T-helper 2 cell treated with Interferon-gamma antibody and Interleukin-4, amounts not matched to agents 5 μg/mL and 100 μg/mL, for 36 hours (primary cell): ENCODE measurements at regions not wholly inside any gene's neighbourhood (a gene's known extent, or its start where the extent isn't known, plus 50 kb on each side); places are given as distances from the start of the nearest gene placed in this dataset.
"Not testable (repeated sequence)": the region's sequence is repeated elsewhere in the genome, so short reads cannot be mapped to it uniquely, and the experiment has no call there.

Source experiments
- DNase-seq: peaks from one replicate; pipeline ENCODE4 v3.0.0; 2021; ENCODE audit warnings: low spot score
- H3K27ac Mint-ChIP-seq: one replicate; pipeline ENCODE4 v1.8.0; 2021; ENCODE audit warnings: mild to moderate bottlenecking, mixed read lengths
- H3K27me3 Mint-ChIP-seq: one replicate; pipeline ENCODE4 v1.8.0; 2021; ENCODE audit warnings: low read depth, mixed read lengths
- H3K36me3 Mint-ChIP-seq: one replicate; pipeline ENCODE4 v1.8.0; 2021; ENCODE audit warnings: low read depth, mixed read lengths
- H3K4me1 Mint-ChIP-seq: one replicate; pipeline ENCODE4 v1.8.0; 2021; ENCODE audit warnings: low read depth, mixed read lengths
- H3K4me3 Mint-ChIP-seq: one replicate; pipeline ENCODE4 v1.8.0; 2022; ENCODE audit warnings: mild to moderate bottlenecking, moderate library complexity, mixed read lengths
- H3K9me3 Mint-ChIP-seq: one replicate; pipeline ENCODE4 v1.8.0; 2021; ENCODE audit warnings: mixed read lengths

GRCh38 chr1:90357995-90358394, 359.1 kb downstream of the BARHL2 start:
- DNase-seq = no peak
- Mint-ChIP-seq H3K27me3 (peaks cover 4% of the 10 kb centered on the region), H3K4me3 (no peak overlapping the region), H3K27ac (no peak overlapping the region), H3K9me3 (no peaks in the 10 kb centered on the region), H3K36me3 (no peaks in the 10 kb centered on the region), H3K4me1 (peaks cover 3% of the 10 kb centered on the region)

- Mint-ChIP-seq H3K27me3 (no peaks in the 10 kb centered on the region), H3K36me3 (no peaks in the 10 kb centered on the region), H3K9me3 (no peaks in the 10 kb centered on the region), H3K4me3 (no peak overlapping the region), H3K4me1 (peaks cover 3% of the 10 kb centered on the region), H3K27ac (no peak overlapping the region)
- no peak for DNase-seq
These were observed 360.1 kb downstream of the BARHL2 start for GRCh38 chr1:90356991-90357390.

GRCh38 chr1:90356101-90356500, 361.0 kb downstream of the BARHL2 start:
- Mint-ChIP-seq H3K4me3 (no peak overlapping the region), H3K27ac (no peak overlapping the region), H3K27me3 (no peaks in the 10 kb centered on the region), H3K36me3 (no peaks in the 10 kb centered on the region), H3K9me3 (no peaks in the 10 kb centered on the region), H3K4me1 (peaks cover 3% of the 10 kb centered on the region)
- no peak for DNase-seq

DNA sequence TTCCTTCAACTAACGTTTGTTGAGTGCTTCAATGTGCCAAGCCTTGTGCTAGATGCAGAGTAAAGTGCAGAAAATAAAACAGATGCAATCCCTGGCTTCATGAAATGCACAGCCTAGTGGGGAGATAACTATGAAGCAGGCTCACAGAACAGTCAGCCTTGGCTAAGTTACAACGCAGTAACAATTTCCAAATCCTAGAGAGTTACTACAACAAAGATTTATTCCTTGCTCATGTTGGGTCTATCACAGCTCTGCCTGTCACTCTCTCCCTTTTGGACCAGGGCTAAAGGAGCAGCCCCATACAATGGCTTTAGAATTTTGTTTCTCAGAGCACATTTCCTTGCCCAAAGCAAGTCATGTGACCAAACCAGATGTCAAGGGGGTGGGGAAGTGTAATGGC, 359.8 kb downstream of the ZNF326 start:
- no peaks in the 10 kb centered on the region for H3K27me3 Mint-ChIP-seq
- H3K36me3 Mint-ChIP-seq = no peaks in the 10 kb centered on the region
- H3K27ac Mint-ChIP-seq = no peak overlapping the region
- H3K9me3 Mint-ChIP-seq = no peaks in the 10 kb centered on the region
- no peak overlapping the region for H3K4me3 Mint-ChIP-seq
- no peak for DNase-seq
- peaks cover 3% of the 10 kb centered on the region for H3K4me1 Mint-ChIP-seq

GRCh38 chr1:90351019-90351418, 356.1 kb downstream of the ZNF326 start:
- no peaks in the 10 kb centered on the region for H3K27me3 Mint-ChIP-seq
- H3K4me3 Mint-ChIP-seq = no peak overlapping the region
- H3K36me3 Mint-ChIP-seq = no peaks in the 10 kb centered on the region
- H3K9me3 Mint-ChIP-seq = peaks cover 9% of the 10 kb centered on the region
- no peaks in the 10 kb centered on the region for H3K4me1 Mint-ChIP-seq
- no peak overlapping the region for H3K27ac Mint-ChIP-seq
- DNase-seq = no peak

DNA sequence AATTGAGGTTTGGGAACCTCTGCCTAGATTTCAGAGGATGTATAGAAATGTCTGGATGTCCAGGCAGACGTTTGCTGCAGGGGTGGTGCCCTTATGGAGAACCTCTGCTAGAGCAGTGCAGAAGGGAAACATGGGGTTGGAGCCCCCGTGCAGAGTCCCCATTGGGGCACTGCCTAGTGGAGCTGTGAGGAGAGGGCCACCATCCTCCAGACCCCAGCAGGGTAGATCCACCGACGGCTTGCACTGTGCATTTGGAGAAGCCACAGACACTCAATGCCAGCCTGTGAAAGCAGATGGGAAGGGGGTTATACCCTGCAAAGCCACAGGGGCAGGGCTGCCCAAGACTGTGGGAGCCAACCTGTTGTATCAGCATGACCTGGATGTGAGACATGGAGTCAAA, 354.6 kb downstream of the ZNF326 start:
- Mint-ChIP-seq H3K27me3 (peaks cover 4% of the 10 kb centered on the region), H3K4me1 (no peaks in the 10 kb centered on the region), H3K27ac (no peak overlapping the region), H3K4me3 (no peak overlapping the region), H3K36me3 (no peaks in the 10 kb centered on the region), H3K9me3 (peaks cover 9% of the 10 kb centered on the region)
- no peak for DNase-seq

DNA sequence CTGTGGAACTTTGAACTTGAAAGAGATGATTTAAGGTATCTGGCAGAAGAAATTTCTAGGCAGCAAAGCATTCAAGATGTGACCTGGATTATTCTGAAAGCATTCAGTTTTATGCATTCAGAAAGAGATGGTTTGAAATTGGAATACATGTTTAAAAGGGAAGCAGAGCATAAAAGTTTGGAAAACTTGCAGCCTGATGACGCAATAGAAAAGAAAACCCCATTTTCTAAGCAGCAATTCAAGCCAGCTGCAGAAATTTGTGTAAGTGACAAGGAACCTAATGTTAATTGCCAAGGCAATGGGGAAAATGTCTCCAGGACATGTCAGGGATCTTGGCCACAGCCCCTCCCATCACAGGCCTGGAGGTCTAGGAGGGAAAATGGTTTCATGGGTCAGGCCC, 354.0 kb downstream of the ZNF326 start:
- Mint-ChIP-seq H3K36me3 (no peaks in the 10 kb centered on the region), H3K27me3 (peaks cover 4% of the 10 kb centered on the region), H3K9me3 (peaks cover 9% of the 10 kb centered on the region), H3K4me3 (no peak overlapping the region), H3K4me1 (no peaks in the 10 kb centered on the region), H3K27ac (no peak overlapping the region)
- DNase-seq = no peak

DNA sequence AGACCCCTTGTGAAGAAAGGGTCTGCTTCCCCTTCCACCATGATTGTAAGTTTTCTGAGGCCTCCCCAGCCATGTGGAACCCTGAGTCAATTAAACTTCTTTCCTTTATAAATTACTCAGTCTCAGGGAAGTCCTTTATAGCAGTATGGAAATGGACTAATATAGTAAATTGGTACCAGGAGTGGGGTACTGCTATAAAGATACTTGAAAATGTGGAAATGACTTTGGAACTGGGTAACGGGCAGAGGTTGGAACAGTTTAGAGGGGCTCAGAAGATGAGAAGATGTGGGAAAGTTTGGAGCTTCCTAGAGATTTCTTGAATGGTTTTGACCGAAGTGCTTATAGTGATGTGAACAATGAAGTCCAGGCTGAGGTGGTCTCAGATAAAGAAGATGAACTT, 353.5 kb downstream of the ZNF326 start:
- H3K27me3 Mint-ChIP-seq, DNase-seq, H3K36me3 Mint-ChIP-seq, H3K9me3 Mint-ChIP-seq, H3K4me3 Mint-ChIP-seq, H3K27ac Mint-ChIP-seq, H3K4me1 Mint-ChIP-seq: not testable (repeated sequence)

- Mint-ChIP-seq H3K27me3 (peaks cover 4% of the 10 kb centered on the region), H3K36me3 (no peaks in the 10 kb centered on the region), H3K27ac (no peak overlapping the region)
These were observed 352.5 kb downstream of the ZNF326 start for GRCh38 chr1:90347366-90347765.

DNA sequence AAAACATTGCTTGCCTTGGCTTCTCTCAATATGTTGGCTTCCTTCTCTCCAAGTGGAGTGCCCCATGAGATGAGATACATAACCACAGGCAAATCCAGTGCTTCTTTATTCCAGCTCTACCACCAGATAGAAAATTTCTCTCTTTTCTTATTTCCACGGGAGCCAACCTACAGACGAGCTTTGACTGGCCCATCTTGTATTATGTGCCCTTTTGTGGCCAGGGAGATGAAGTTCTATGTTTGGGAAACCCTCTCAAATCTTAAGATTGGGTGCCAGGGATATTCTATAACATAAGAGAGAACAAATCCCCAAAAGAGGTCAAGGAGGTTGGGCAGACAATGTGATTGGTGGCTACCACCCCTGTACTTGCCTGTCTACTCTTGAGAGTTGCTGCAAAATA, 351.8 kb downstream of the ZNF326 start:
- no peak overlapping the region for H3K4me3 Mint-ChIP-seq
- no peak overlapping the region for H3K27ac Mint-ChIP-seq
- no peaks in the 10 kb centered on the region for H3K4me1 Mint-ChIP-seq
- H3K36me3 Mint-ChIP-seq = no peaks in the 10 kb centered on the region
- peaks cover 4% of the 10 kb centered on the region for H3K27me3 Mint-ChIP-seq
- peaks cover 9% of the 10 kb centered on the region for H3K9me3 Mint-ChIP-seq
- no peak for DNase-seq

More at GRCh38 chr1:90347366-90347765, 352.5 kb downstream of the ZNF326 start:
- no peak for DNase-seq
- Mint-ChIP-seq H3K4me1 (no peaks in the 10 kb centered on the region), H3K4me3 (no peak overlapping the region), H3K9me3 (peaks cover 9% of the 10 kb centered on the region)

- H3K4me1 Mint-ChIP-seq = no peaks in the 10 kb centered on the region
- peaks cover 9% of the 10 kb centered on the region for H3K9me3 Mint-ChIP-seq
- H3K27ac Mint-ChIP-seq = no peak overlapping the region
- no peak overlapping the region for H3K4me3 Mint-ChIP-seq
- no peak for DNase-seq
- no peaks in the 10 kb centered on the region for H3K36me3 Mint-ChIP-seq
- H3K27me3 Mint-ChIP-seq = peaks cover 4% of the 10 kb centered on the region
These were observed 351.4 kb downstream of the ZNF326 start for GRCh38 chr1:90346349-90346748.

- Mint-ChIP-seq H3K27me3 (peaks cover 4% of the 10 kb centered on the region), H3K36me3 (no peaks in the 10 kb centered on the region), H3K4me1 (peaks cover 4% of the 10 kb centered on the region), H3K4me3 (no peak overlapping the region), H3K9me3 (peaks cover 9% of the 10 kb centered on the region), H3K27ac (no peak overlapping the region)
- no peak for DNase-seq
These were observed 350.2 kb downstream of the ZNF326 start for GRCh38 chr1:90344963-90345730.

DNA sequence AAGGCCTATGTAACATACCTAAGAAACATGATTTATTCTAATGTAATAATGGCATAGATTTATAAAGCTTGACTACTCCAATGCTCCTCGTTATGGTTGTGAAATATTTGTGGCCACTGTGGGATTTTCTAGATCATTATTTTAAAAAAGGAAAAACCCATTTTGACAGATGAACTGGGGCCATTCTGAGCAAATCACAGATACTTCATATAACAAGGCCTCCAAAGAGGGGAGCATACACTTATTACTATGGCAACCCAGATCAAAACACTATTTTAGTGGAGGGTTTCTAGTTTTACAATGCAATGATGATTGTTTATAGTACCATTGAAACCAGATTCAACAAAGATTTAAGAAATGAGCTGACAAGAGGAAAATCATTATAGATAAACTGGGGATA, 346.6 kb downstream of the ZNF326 start:
- no peaks in the 10 kb centered on the region for H3K36me3 Mint-ChIP-seq
- no peaks in the 10 kb centered on the region for H3K9me3 Mint-ChIP-seq
- peaks cover 6% of the 10 kb centered on the region for H3K27me3 Mint-ChIP-seq
- DNase-seq = no peak
- no peak overlapping the region for H3K4me3 Mint-ChIP-seq
- H3K4me1 Mint-ChIP-seq = peaks cover 5% of the 10 kb centered on the region
- H3K27ac Mint-ChIP-seq = no peak overlapping the region

DNA sequence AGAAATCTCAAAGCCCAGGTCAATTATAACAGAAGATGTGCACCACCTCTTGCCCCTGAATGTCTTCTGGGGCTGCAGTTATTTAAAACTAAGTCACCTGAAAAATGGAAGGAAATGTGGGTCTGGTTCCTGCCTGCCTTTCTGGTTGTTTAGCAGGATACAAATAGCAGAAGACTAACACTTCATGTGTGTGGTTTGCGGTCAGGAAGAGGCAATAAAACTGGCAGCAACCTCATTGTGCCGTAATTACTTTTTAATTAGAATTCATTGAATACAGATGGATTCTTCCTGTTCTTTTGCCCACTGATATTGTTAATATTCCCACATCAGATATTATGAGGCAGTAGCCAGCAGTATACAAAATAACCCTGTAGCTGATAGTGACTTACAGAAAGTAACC, 345.7 kb downstream of the ZNF326 start:
- DNase-seq = no peak
- no peaks in the 10 kb centered on the region for H3K36me3 Mint-ChIP-seq
- peaks cover 5% of the 10 kb centered on the region for H3K4me1 Mint-ChIP-seq
- no peak overlapping the region for H3K27ac Mint-ChIP-seq
- H3K27me3 Mint-ChIP-seq = peaks cover 3% of the 10 kb centered on the region
- H3K4me3 Mint-ChIP-seq = no peak overlapping the region
- no peaks in the 10 kb centered on the region for H3K9me3 Mint-ChIP-seq

- DNase-seq = no peak
- Mint-ChIP-seq H3K4me3 (no peak overlapping the region), H3K9me3 (no peaks in the 10 kb centered on the region), H3K36me3 (no peaks in the 10 kb centered on the region), H3K4me1 (peaks cover 5% of the 10 kb centered on the region), H3K27ac (no peak overlapping the region), H3K27me3 (peaks cover 2% of the 10 kb centered on the region)
These were observed 344.9 kb downstream of the ZNF326 start for GRCh38 chr1:90339811-90340210.
